Activated CD4-positive, alpha-beta T cell treated with anti-CD3 and anti-CD28 coated beads, Interleukin-2, amount 10 ng/mL, durations not matched to agents 24 days and 14 days (primary cell): ENCODE measurements at regions not wholly inside any gene's neighbourhood (a gene's known extent, or its start where the extent isn't known, plus 50 kb on each side); places are given as distances from the start of the nearest gene placed in this dataset.

Experiments
- DNase-seq: peaks from one replicate; pipeline ENCODE4 v3.0.0; 2022
- H3K27ac Mint-ChIP-seq: one replicate; pipeline ENCODE4 v1.8.0; 2022; ENCODE audit warnings: mild to moderate bottlenecking, mixed read lengths
- H3K27me3 Mint-ChIP-seq: one replicate; pipeline ENCODE4 v1.8.0; 2022; ENCODE audit warnings: mixed read lengths
- H3K36me3 Mint-ChIP-seq: one replicate; pipeline ENCODE4 v1.8.0; 2022; ENCODE audit warnings: low read depth, mild to moderate bottlenecking, mixed read lengths
- H3K4me1 Mint-ChIP-seq: one replicate; pipeline ENCODE4 v1.8.0; 2021; ENCODE audit warnings: mixed read lengths
- H3K4me3 Mint-ChIP-seq: one replicate; pipeline ENCODE4 v1.8.0; 2022; ENCODE audit warnings: mild to moderate bottlenecking, moderate library complexity, mixed read lengths
- H3K9me3 Mint-ChIP-seq: one replicate; pipeline ENCODE4 v1.8.0; 2021; ENCODE audit warnings: mixed read lengths
- intact Hi-C: fragments of 100-400 bp; cut with micrococcal nuclease; formaldehyde crosslinking; loops from one replicate; pipeline ENCODE4 v1.15.1; 2023

GRCh38 chr2:217340176-217340575 lies 480.3 kb upstream of the TNP1 start:
- H3K9me3 Mint-ChIP-seq = no peaks in the 10 kb centered on the region

GRCh38 chr2:217339753-217340152 lies 479.9 kb upstream of the TNP1 start:
- Mint-ChIP-seq H3K27me3 (no peaks in the 10 kb centered on the region), H3K4me3 (no peak overlapping the region), H3K27ac (no peak overlapping the region), H3K4me1 (no peaks in the 10 kb centered on the region), H3K36me3 (no peaks in the 10 kb centered on the region), H3K9me3 (no peaks in the 10 kb centered on the region)
- intact Hi-C loops = no loop called here
- no peak for DNase-seq

More at GRCh38 chr2:217340176-217340575, 480.3 kb upstream of the TNP1 start:
- DNase-seq = no peak
- no peak overlapping the region for H3K4me3 Mint-ChIP-seq
- H3K4me1 Mint-ChIP-seq = no peaks in the 10 kb centered on the region
- no peaks in the 10 kb centered on the region for H3K36me3 Mint-ChIP-seq
- H3K27me3 Mint-ChIP-seq = no peaks in the 10 kb centered on the region
- H3K27ac Mint-ChIP-seq = no peak overlapping the region
- intact Hi-C loops = no loop called here

- no peak overlapping the region for H3K27ac Mint-ChIP-seq
- no peaks in the 10 kb centered on the region for H3K4me1 Mint-ChIP-seq
- H3K27me3 Mint-ChIP-seq = no peaks in the 10 kb centered on the region
- H3K36me3 Mint-ChIP-seq = no peaks in the 10 kb centered on the region
- intact Hi-C loops = no loop called here
- H3K4me3 Mint-ChIP-seq = no peak overlapping the region
- no peak for DNase-seq
- no peaks in the 10 kb centered on the region for H3K9me3 Mint-ChIP-seq
These were observed 478.5 kb upstream of the TNP1 start for GRCh38 chr2:217338306-217338916.

DNA sequence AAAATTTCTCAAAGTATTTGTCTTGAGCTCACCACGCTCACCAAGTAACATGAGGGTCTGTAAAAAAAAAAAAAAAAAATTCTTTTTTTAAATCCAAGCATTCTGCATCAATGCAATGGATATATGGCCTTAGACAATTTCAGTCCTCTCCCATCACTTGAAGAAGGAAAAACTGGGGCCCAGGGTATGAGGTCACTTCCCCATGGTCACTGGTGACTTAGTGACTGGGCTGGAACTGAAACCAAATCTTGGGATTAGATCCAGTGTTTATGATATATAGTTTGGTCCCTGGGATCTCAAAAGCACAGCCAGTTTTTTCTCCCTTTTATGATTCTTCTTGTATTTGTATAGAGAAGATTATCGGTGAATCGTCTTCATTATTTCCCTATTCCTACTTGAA lies 477.9 kb upstream of the TNP1 start:
- H3K27me3 Mint-ChIP-seq = no peaks in the 10 kb centered on the region
- no peak for DNase-seq
- intact Hi-C loops = no loop called here
- H3K27ac Mint-ChIP-seq = no peak overlapping the region
- no peaks in the 10 kb centered on the region for H3K9me3 Mint-ChIP-seq
- no peaks in the 10 kb centered on the region for H3K36me3 Mint-ChIP-seq
- no peak overlapping the region for H3K4me3 Mint-ChIP-seq
- no peaks in the 10 kb centered on the region for H3K4me1 Mint-ChIP-seq

DNA sequence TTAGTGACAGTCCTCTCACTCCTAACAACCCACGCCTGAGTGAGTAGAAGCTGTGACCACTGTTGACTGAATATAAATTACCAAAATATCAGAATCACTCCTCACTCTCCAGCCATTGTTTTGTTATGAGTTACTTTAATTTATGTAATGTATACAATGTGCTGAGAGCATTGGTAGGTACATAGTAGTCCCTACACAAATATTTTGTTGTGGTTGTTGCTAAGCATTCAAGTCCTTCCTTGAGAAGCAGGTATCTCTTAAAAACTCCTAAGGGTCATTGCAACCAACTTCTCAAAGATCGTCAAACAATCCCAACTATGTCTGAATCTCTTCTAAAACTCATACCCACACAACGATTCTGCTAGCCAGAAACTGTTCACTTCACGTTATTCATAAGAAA lies 476.8 kb upstream of the TNP1 start:
- intact Hi-C loops = no loop called here
- Mint-ChIP-seq H3K27ac (no peak overlapping the region), H3K27me3 (no peaks in the 10 kb centered on the region), H3K4me3 (no peak overlapping the region), H3K36me3 (no peaks in the 10 kb centered on the region), H3K9me3 (no peaks in the 10 kb centered on the region), H3K4me1 (no peaks in the 10 kb centered on the region)
- no peak for DNase-seq

- no peak for DNase-seq
These were observed 475.6 kb upstream of the TNP1 start for GRCh38 chr2:217335341-217335966.

DNA sequence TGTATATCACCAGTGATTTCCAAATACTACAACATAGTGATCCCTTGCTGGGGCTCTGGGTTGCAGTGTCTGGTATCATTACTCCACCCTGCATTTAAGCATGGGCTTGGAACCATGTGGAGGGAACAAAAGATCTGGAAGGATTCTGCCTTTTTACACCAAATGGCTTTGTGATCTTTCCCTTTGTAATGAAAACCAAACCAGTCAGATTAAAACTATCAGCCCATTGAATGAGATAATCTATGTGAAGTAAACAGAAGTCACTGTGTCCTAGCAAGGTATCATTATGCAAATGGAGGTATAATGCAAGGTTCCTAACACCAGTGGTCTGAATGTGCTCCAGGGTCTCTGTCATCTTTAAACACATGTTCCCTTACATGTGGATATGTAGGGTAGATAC lies 474.7 kb upstream of the TNP1 start:
- Mint-ChIP-seq H3K4me3 (no peak overlapping the region), H3K27ac (no peak overlapping the region), H3K36me3 (no peaks in the 10 kb centered on the region), H3K9me3 (no peaks in the 10 kb centered on the region), H3K27me3 (no peaks in the 10 kb centered on the region), H3K4me1 (no peaks in the 10 kb centered on the region)
- DNase-seq = no peak
- intact Hi-C loops = no loop called here

More at GRCh38 chr2:217335341-217335966, 475.6 kb upstream of the TNP1 start:
- no peak overlapping the region for H3K27ac Mint-ChIP-seq
- H3K36me3 Mint-ChIP-seq = no peaks in the 10 kb centered on the region
- H3K27me3 Mint-ChIP-seq = no peaks in the 10 kb centered on the region
- intact Hi-C loops = no loop called here
- H3K4me1 Mint-ChIP-seq = no peaks in the 10 kb centered on the region
- H3K9me3 Mint-ChIP-seq = no peaks in the 10 kb centered on the region
- H3K4me3 Mint-ChIP-seq = no peak overlapping the region

GRCh38 chr2:217332866-217333265 lies 473.0 kb upstream of the TNP1 start:
- H3K4me1 Mint-ChIP-seq = no peaks in the 10 kb centered on the region
- DNase-seq = no peak
- H3K27ac Mint-ChIP-seq = no peak overlapping the region
- H3K27me3 Mint-ChIP-seq = no peaks in the 10 kb centered on the region
- H3K9me3 Mint-ChIP-seq = no peaks in the 10 kb centered on the region
- intact Hi-C loops = no loop called here
- no peak overlapping the region for H3K4me3 Mint-ChIP-seq
- no peaks in the 10 kb centered on the region for H3K36me3 Mint-ChIP-seq

DNA sequence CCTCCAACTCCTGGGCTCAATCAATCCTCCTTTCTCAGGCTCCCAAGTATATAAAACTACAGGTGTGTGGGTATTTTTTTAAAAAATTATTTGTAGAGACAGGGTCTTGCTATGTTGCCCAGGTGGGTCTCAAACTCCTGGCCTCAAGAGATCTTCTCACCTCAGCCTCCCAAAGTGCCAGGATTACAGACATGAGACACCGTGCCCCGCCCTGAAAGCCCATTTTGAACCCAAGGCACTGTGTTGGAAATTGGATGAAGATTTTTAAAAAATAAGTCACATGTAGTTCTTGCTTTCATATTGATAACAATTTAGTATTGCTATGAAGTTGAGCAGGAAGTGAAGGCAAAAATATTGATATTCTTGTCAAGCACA lies 472.5 kb upstream of the TNP1 start:
- H3K4me3 Mint-ChIP-seq = no peak overlapping the region
- H3K27me3 Mint-ChIP-seq = no peaks in the 10 kb centered on the region
- no peaks in the 10 kb centered on the region for H3K4me1 Mint-ChIP-seq
- DNase-seq = no peak
- intact Hi-C loops = no loop called here
- no peaks in the 10 kb centered on the region for H3K9me3 Mint-ChIP-seq
- H3K36me3 Mint-ChIP-seq = no peaks in the 10 kb centered on the region
- no peak overlapping the region for H3K27ac Mint-ChIP-seq

DNA sequence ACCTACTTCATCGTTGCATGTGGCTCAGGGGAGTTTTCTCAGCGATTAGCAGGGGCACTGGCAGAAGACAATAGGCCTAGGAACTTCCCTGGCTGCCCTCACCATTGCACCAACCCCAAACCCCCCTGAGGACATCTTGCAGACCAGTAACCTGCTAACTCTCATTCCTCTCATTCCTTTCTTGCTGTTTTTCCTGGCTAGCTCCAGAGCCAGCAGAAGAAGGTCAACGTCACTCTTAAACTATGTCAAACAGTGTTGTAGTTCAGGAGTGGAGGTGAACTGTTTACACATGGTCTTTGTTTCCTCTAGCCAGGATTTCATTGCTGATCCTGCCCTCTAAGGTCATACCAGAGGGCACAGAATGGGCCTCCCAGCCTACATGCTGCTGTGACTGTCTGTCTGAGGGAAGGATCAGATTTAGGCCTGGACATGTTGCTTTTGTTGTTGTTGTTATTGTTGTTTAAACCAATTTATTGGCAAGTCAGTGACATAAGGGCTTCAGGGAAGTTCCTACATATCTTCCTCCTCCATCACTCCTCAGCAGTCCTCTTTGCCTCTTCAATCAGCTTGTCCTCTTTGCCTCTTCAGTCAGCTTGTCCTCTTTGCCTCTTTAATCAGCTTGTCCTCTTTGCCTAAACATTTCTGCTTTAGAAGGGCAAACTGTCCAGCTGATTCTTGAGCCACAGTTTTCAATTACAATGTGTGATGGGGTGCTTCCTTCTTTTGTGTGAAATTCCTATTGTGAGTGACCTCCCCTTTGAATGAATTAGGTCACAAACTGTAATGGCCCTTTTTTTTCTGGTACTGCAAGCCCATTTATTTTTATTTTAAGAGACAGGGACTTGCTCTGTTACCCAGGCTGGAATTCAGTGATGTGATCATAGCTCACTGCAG lies 471.9 kb upstream of the TNP1 start:
- H3K36me3 Mint-ChIP-seq = no peaks in the 10 kb centered on the region
- H3K27me3 Mint-ChIP-seq = no peaks in the 10 kb centered on the region
- no peaks in the 10 kb centered on the region for H3K9me3 Mint-ChIP-seq
- H3K4me3 Mint-ChIP-seq = no peak overlapping the region
- H3K27ac Mint-ChIP-seq = no peak overlapping the region
- DNase-seq = no peak
- H3K4me1 Mint-ChIP-seq = no peaks in the 10 kb centered on the region
- intact Hi-C loops = no loop called here

DNA sequence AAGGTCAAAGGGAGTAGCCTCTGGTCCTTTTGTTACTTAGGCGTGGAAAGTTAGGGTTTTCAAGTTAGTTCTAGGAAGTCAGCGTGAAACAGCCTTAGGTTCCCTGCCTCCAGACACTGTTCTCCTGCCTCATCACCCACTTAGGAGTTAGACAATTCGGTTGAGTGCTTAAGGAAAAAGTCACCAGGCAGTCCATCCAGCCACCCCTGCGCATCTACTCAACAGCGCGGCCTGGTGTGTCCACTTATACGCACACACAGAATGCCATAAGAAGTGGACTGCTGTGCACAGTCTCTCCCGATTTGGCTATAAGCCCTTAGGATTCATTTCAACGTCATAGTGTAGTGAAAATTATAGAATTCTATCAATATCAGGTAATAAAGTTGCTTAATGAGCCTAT lies 470.8 kb upstream of the TNP1 start:
- no peaks in the 10 kb centered on the region for H3K4me1 Mint-ChIP-seq
- H3K9me3 Mint-ChIP-seq = peaks cover 3% of the 10 kb centered on the region
- H3K36me3 Mint-ChIP-seq = peaks cover 1% of the 10 kb centered on the region
- no peaks in the 10 kb centered on the region for H3K27me3 Mint-ChIP-seq
- intact Hi-C loops = no loop called here
- no peak overlapping the region for H3K4me3 Mint-ChIP-seq
- no peak overlapping the region for H3K27ac Mint-ChIP-seq
- no peak for DNase-seq

GRCh38 chr2:217329023-217329431 lies 469.2 kb upstream of the TNP1 start:
- peaks cover 2% of the 10 kb centered on the region for H3K36me3 Mint-ChIP-seq
- no peaks in the 10 kb centered on the region for H3K27me3 Mint-ChIP-seq
- no peak overlapping the region for H3K4me3 Mint-ChIP-seq
- no peak for DNase-seq
- H3K4me1 Mint-ChIP-seq = no peaks in the 10 kb centered on the region
- intact Hi-C loops = no loop called here
- peaks cover 5% of the 10 kb centered on the region for H3K9me3 Mint-ChIP-seq
- no peak overlapping the region for H3K27ac Mint-ChIP-seq

DNA sequence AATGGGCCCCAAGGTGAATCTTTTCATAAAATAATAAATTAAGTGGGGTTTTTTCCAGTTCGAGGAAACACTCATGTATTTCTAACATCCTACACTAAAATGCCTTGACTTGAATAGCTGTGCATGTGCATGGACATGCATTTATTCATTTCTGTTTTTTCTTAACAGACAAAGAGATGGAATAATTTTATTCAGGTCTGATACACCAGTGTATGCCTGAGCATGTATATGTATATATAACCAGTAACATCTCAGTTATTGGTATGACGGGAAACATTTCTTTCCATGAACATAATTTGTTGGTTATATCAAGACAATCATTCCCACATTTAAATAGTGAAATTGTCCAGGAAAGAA lies 468.7 kb upstream of the TNP1 start:
- Mint-ChIP-seq H3K4me1 (no peaks in the 10 kb centered on the region), H3K4me3 (no peak overlapping the region), H3K27ac (no peak overlapping the region), H3K9me3 (peaks cover 7% of the 10 kb centered on the region), H3K27me3 (no peaks in the 10 kb centered on the region), H3K36me3 (peaks cover 2% of the 10 kb centered on the region)
- intact Hi-C loops = no loop called here
- no peak for DNase-seq

- Mint-ChIP-seq H3K27ac (no peak overlapping the region), H3K27me3 (no peaks in the 10 kb centered on the region), H3K4me1 (no peaks in the 10 kb centered on the region)
These were observed 468.2 kb upstream of the TNP1 start for GRCh38 chr2:217327953-217328621.

More at GRCh38 chr2:217327953-217328621, 468.2 kb upstream of the TNP1 start:
- peaks cover 7% of the 10 kb centered on the region for H3K9me3 Mint-ChIP-seq
- DNase-seq = no peak
- peaks cover 2% of the 10 kb centered on the region for H3K36me3 Mint-ChIP-seq
- H3K4me3 Mint-ChIP-seq = no peak overlapping the region
- intact Hi-C loops = no loop called here
